PFSK-1 (cell line): ENCODE measurements at regions not wholly inside any gene's neighbourhood (a gene's known extent, or its start where the extent isn't known, plus 50 kb on each side); places are given as distances from the start of the nearest gene placed in this dataset.

Experiments
- FOXP2 ChIP-seq: optimal IDR thresholded peaks from 2 replicates; pipeline ENCODE3; 2011; ENCODE audit warnings: borderline replicate concordance, control low read depth, inconsistent platforms; ENCODE audit not compliant: insufficient read depth; ENCODE audit errors: extremely low read length, extremely low read depth
- POLR2AphosphoS5 ChIP-seq: IDR thresholded peaks from 2 replicates; pipeline ENCODE4 v1.6.1; 2012; ENCODE audit warnings: low read depth, mild to moderate bottlenecking, control low read depth, low read length, moderate library complexity
- REST ChIP-seq, 2 experiments: IDR thresholded peaks; 2 replicates each; pipeline versions ENCODE4 v1.6.1 to v1.8.0; 2011 to 2012; ENCODE audit warnings: low read depth in 2 of 2, low read length in 2 of 2, control low read depth in 1 of 2, inconsistent platforms in 1 of 2, mild to moderate bottlenecking in 1 of 2, moderate library complexity in 1 of 2; ENCODE audit not compliant: insufficient read depth in 1 of 2
- SIN3A ChIP-seq: IDR thresholded peaks from 2 replicates; pipeline ENCODE4 v1.6.1; 2012; ENCODE audit warnings: mild to moderate bottlenecking, low read length, moderate library complexity, borderline replicate concordance; ENCODE audit not compliant: insufficient read depth
- TAF1 ChIP-seq: IDR thresholded peaks from 2 replicates; pipeline ENCODE4 v1.6.1; 2012; ENCODE audit warnings: low read length, control low read depth, borderline replicate concordance; ENCODE audit not compliant: insufficient read depth

- no peak for TF ChIP-seq SIN3A
- TF ChIP-seq POLR2AphosphoS5, result no peak
- no peak for TF ChIP-seq TAF1
- no peak for TF ChIP-seq REST (IDR thresholded peaks at IDR 0.05; ENCODE audit: insufficient read depth in 1 of 2, low read depth in 2 of 2, low read length in 2 of 2)
- no peak for TF ChIP-seq FOXP2
Observed at GRCh38 chrX:63417649-63418048, 66.5 kb upstream of the SPIN4 start.

GRCh38 chrX:63408050-63408449 lies 56.9 kb upstream of the SPIN4 start:
- TF ChIP-seq SIN3A, result no peak
- TF ChIP-seq POLR2AphosphoS5, result no peak
- TF ChIP-seq FOXP2, result no peak
- no peak for TF ChIP-seq REST (IDR thresholded peaks at IDR 0.05; ENCODE audit: insufficient read depth in 1 of 2, low read depth in 2 of 2, low read length in 2 of 2)
- no peak for TF ChIP-seq TAF1

- no peak for TF ChIP-seq SIN3A
- no peak for TF ChIP-seq REST (IDR thresholded peaks at IDR 0.05; ENCODE audit: insufficient read depth in 1 of 2, low read depth in 2 of 2, low read length in 2 of 2)
- no peak for TF ChIP-seq FOXP2
- no peak for TF ChIP-seq POLR2AphosphoS5
- no peak for TF ChIP-seq TAF1
Observed at GRCh38 chrX:63404332-63404731, 53.2 kb upstream of the SPIN4 start.

- TF ChIP-seq SIN3A (no peak), TAF1 (no peak), FOXP2 (no peak), REST (IDR thresholded peaks at IDR 0.05; ENCODE audit: insufficient read depth in 1 of 2, low read depth in 2 of 2, low read length in 2 of 2) (no peak), POLR2AphosphoS5 (no peak)
Observed at GRCh38 chrX:63402106-63402505, 51.0 kb upstream of the SPIN4 start.
